Heart left ventricle (tissue), 13 donors: ENCODE measurements at regions not wholly inside any gene's neighbourhood (a gene's known extent, or its start where the extent isn't known, plus 50 kb on each side); places are given as distances from the start of the nearest gene placed in this dataset.

ENCODE experiments used
- CTCF ChIP-seq, 12 donors: fragments of 200-600 bp; sonication (generic) in 4 of 12; IDR thresholded peaks; one replicate each; pipeline versions ENCODE4 v1.5.0 to v1.8.0; 2018 to 2022; ENCODE audit warnings: antibody characterized with exemption in 12 of 12, mild to moderate bottlenecking in 5 of 12
- POLR2A ChIP-seq, 2 donors: fragments of 450-650 bp; IDR thresholded peaks; one replicate each; pipeline ENCODE4 v1.6.1; 2017; ENCODE audit warnings: antibody characterized with exemption in 2 of 2, mild to moderate bottlenecking in 2 of 2, moderate library complexity in 2 of 2
- donor health status: ischemic (EF 13 %, LVEDD 7.1; RV severe dilation, severe dysfunction).
- donor health status: DM: no; HTN: yes; CAD: no.
- donor health status: DM: no; HTN: no; CAD: no.
- donor health status: ischemic (EF 25% LVEDD 6.9; RV normal size, moderate dysfunction).
- donor health status: ischemic (EF 25% LVEDD 5.7; RV mildly dilated, moderate dysfunction).
- donor health status: ischemic (EF 35%, LVEDD 5.7; RV mildly dilated, moderate dysfunction).
- donor health status: nonischemic (EF 11% LVEDD 7.7; RV severe dilation, severe dysfunction).
- donor health status: DM: yes; HTN: yes; CAD: no.
- donor health status: PGD.
- donor health status: ischemic (EF 29% LVEDD 5.4; RV normal size, mild dysfunction).
- donor health status: nonischemic (EF 23%, LVEDD 6.1; RV moderate dilation, normal function).

GRCh38 chr15:96165081-96165480, 165.4 kb upstream of the NR2F2 start:
- no peak for TF ChIP-seq POLR2A (IDR thresholded peaks at IDR 0.05)
- no peak for TF ChIP-seq CTCF (IDR thresholded peaks at IDR 0.05)
